HepG2 (cell line): ENCODE measurements at regions not wholly inside any gene's neighbourhood (a gene's known extent, or its start where the extent isn't known, plus 50 kb on each side); places are given as distances from the start of the nearest gene placed in this dataset.

Experiments used
- CTCF ChIP-seq: sonication (generic); formaldehyde crosslinking; IDR thresholded peaks from 2 replicates; pipeline ENCODE4 v1.5.0; 2020; ENCODE audit warnings: mild to moderate bottlenecking, missing genetic modification reagents, moderate library complexity
- MYPOP ChIP-seq: sonication (generic); formaldehyde crosslinking; IDR thresholded peaks from 2 replicates; pipeline ENCODE4 v1.8.1; 2023; ENCODE audit warnings: mild to moderate bottlenecking, moderate library complexity, missing genetic modification reagents
- NR2C2 ChIP-seq: sonication (generic); formaldehyde crosslinking; IDR thresholded peaks from 2 replicates; pipeline ENCODE4 v1.4.0; 2020; ENCODE audit warnings: missing genetic modification reagents, mild to moderate bottlenecking, moderate library complexity, borderline replicate concordance
- NR2F2 ChIP-seq: IDR thresholded peaks from 2 replicates; pipeline ENCODE4 v1.6.1; 2012; ENCODE audit warnings: low read depth, inconsistent platforms, borderline replicate concordance
- PHB2 ChIP-seq: fragments of 450-650 bp; IDR thresholded peaks from 2 replicates; pipeline ENCODE4 v1.6.1; 2018; ENCODE audit not compliant: partially characterized antibody
- POLR2A ChIP-seq, 2 experiments: IDR thresholded peaks; 2 replicates each; pipeline ENCODE4 v1.6.1; 2011; ENCODE audit warnings: low read depth in 2 of 2, low read length in 2 of 2, mild to moderate bottlenecking in 1 of 2, moderate library complexity in 1 of 2; ENCODE audit not compliant: insufficient read depth in 1 of 2
- RAD21 ChIP-seq: fragments of 450-650 bp; formaldehyde crosslinking; IDR thresholded peaks from 2 replicates; pipeline ENCODE4 v1.5.0; 2020; ENCODE audit warnings: mild to moderate bottlenecking
- RCOR2 ChIP-seq: IDR thresholded peaks from 2 replicates; pipeline ENCODE4 v1.6.1; 2016; ENCODE audit warnings: missing biosample characterization, missing genetic modification reagents
- YY1 ChIP-seq: IDR thresholded peaks from 2 replicates; pipeline ENCODE4 v1.6.1; 2011; ENCODE audit warnings: low read length, low read depth, moderate library complexity, mild to moderate bottlenecking; ENCODE audit not compliant: insufficient read depth, insufficient replicate concordance
- ZNF318 ChIP-seq: sonication (generic); formaldehyde crosslinking; IDR thresholded peaks from 2 replicates; pipeline ENCODE4 v1.4.0; 2020; ENCODE audit warnings: mild to moderate bottlenecking, missing genetic modification reagents
- ZNF547 ChIP-seq: sonication (generic); formaldehyde crosslinking; IDR thresholded peaks from 2 replicates; pipeline ENCODE4 v1.5.1; 2020; ENCODE audit warnings: mild to moderate bottlenecking, missing genetic modification reagents
- ZSCAN31 ChIP-seq: sonication (generic); formaldehyde crosslinking; IDR thresholded peaks from 2 replicates; pipeline ENCODE4 v1.5.0; 2020; ENCODE audit warnings: low read depth, mild to moderate bottlenecking, missing genetic modification reagents

- TF ChIP-seq RAD21 (CRISPR knock-in tag) (no peak), NR2F2 (no peak), YY1 (no peak), MYPOP (CRISPR knock-in tag) (no peak), PHB2 (no peak), ZNF318 (CRISPR knock-in tag) (no peak), CTCF (CRISPR knock-in tag) (no peak), POLR2A (IDR thresholded peaks at IDR 0.05; ENCODE audit: insufficient read depth in 1 of 2, low read depth in 2 of 2, low read length in 2 of 2) (no peak), NR2C2 (CRISPR knock-in tag) (no peak), ZSCAN31 (CRISPR knock-in tag) (no peak), ZNF547 (no peak), RCOR2 (CRISPR knock-in tag) (no peak)
Measured at GRCh38 chr7:25731846-25732245, 420.2 kb upstream of the NFE2L3 start.
